GM20000 (cell line): ENCODE measurements at regions not wholly inside any gene's neighbourhood (a gene's known extent, or its start where the extent isn't known, plus 50 kb on each side); places are given as distances from the start of the nearest gene placed in this dataset.

Source experiments
- DNase-seq: peaks from one replicate; pipeline ENCODE4 v3.0.0; 2012; ENCODE audit warnings: low spot score
- CTCF ChIP-seq: IDR thresholded peaks from 2 replicates; pipeline ENCODE4 v1.5.1; 2012; ENCODE audit warnings: mild to moderate bottlenecking, control low read depth; ENCODE audit errors: extremely low read depth, missing control alignments

- no peak for DNase-seq
- no peak for TF ChIP-seq CTCF
Measured at GRCh38 chr3:168443965-168444364, 348.2 kb upstream of the GOLIM4 start.

- TF ChIP-seq CTCF = no peak
- no peak for DNase-seq
Measured at GRCh38 chr3:168442502-168442901, 346.8 kb upstream of the GOLIM4 start.

GRCh38 chr3:168436245-168436724 is 340.6 kb upstream of the GOLIM4 start:
- TF ChIP-seq CTCF = no peak
- DNase-seq = no peak

- no peak for DNase-seq
- no peak for TF ChIP-seq CTCF
Measured at GRCh38 chr3:168431491-168431890, 335.8 kb upstream of the GOLIM4 start.

GRCh38 chr3:168427835-168428475 is 332.2 kb upstream of the GOLIM4 start:
- no peak for TF ChIP-seq CTCF

GRCh38 chr3:168427156-168427555 is 331.4 kb upstream of the GOLIM4 start:
- TF ChIP-seq CTCF = no peak
- DNase-seq = no peak

More at GRCh38 chr3:168427835-168428475, 332.2 kb upstream of the GOLIM4 start:
- no peak for DNase-seq

GRCh38 chr3:168425936-168426595 is 330.3 kb upstream of the GOLIM4 start:
- no peak for TF ChIP-seq CTCF
- DNase-seq = no peak
